H1 (cell line): ENCODE measurements at regions not wholly inside any gene's neighbourhood (a gene's known extent, or its start where the extent isn't known, plus 50 kb on each side); places are given as distances from the start of the nearest gene placed in this dataset.

Source experiments
- CREB1 ChIP-seq: IDR thresholded peaks from 2 replicates; pipeline ENCODE4 v1.6.1; 2012; ENCODE audit warnings: inconsistent platforms
- CTBP2 ChIP-seq: IDR thresholded peaks from 2 replicates; pipeline ENCODE4 v1.7.0; 2011; ENCODE audit warnings: borderline replicate concordance, mild to moderate bottlenecking, moderate library complexity, mixed read lengths, low read length; ENCODE audit not compliant: insufficient read depth, insufficient read length
- RXRA ChIP-seq: IDR thresholded peaks from 2 replicates; pipeline ENCODE4 v1.6.1; 2011; ENCODE audit warnings: low read depth, mild to moderate bottlenecking, low read length, moderate library complexity; ENCODE audit not compliant: insufficient read depth
- TBP ChIP-seq: IDR thresholded peaks from 2 replicates; pipeline ENCODE4 v1.6.1; 2011; ENCODE audit warnings: low read depth, low read length, improper control_type of control experiment
- USF2 ChIP-seq: IDR thresholded peaks from 2 replicates; pipeline ENCODE4 v1.6.1; 2011; ENCODE audit warnings: low read length, improper control_type of control experiment
- YY1 ChIP-seq: IDR thresholded peaks from 2 replicates; pipeline ENCODE4 v1.6.1; 2011; ENCODE audit warnings: low read depth, mild to moderate bottlenecking, low read length

GRCh38 chr10:121082984-121083383 lies 231.8 kb downstream of the WDR11 start (continued):
- TF ChIP-seq TBP (no peak), YY1 (no peak), RXRA (no peak), USF2 (no peak), CTBP2 (no peak), CREB1 (no peak)
